ENCODE measurements at regions not wholly inside any gene's neighbourhood (a gene's known extent, or its start where the extent isn't known, plus 50 kb on each side); places are given as distances from the start of the nearest gene placed in this dataset.
"Not testable (repeated sequence)": the region's sequence is repeated elsewhere in the genome, so short reads cannot be mapped to it uniquely, and the experiment has no call there.

- TF ChIP-seq ISL1 (CRISPR knock-in tag; IDR thresholded peaks at IDR 0.05) (no peak), GLIS3 (CRISPR knock-in tag; IDR thresholded peaks at IDR 0.05) (no peak), BACH2 (CRISPR knock-in tag; IDR thresholded peaks at IDR 0.05; ENCODE audit: borderline replicate concordance) (no peak), ARNTL (CRISPR knock-in tag; IDR thresholded peaks at IDR 0.05; ENCODE audit: borderline replicate concordance, low read depth) (no peak), PPARA (CRISPR knock-in tag; IDR thresholded peaks at IDR 0.05; ENCODE audit: borderline replicate concordance) (no peak), ZNF8 (CRISPR knock-in tag; IDR thresholded peaks at IDR 0.05) (no peak), RARB (CRISPR knock-in tag; IDR thresholded peaks at IDR 0.05) (no peak), TOX (CRISPR knock-in tag; IDR thresholded peaks at IDR 0.05; ENCODE audit: borderline replicate concordance) (no peak), ZFP30 (CRISPR knock-in tag; IDR thresholded peaks at IDR 0.05) (no peak), TSHZ2 (CRISPR knock-in tag; IDR thresholded peaks at IDR 0.05) (no peak), TCF4 (CRISPR knock-in tag; IDR thresholded peaks at IDR 0.05; ENCODE audit: borderline replicate concordance) (no peak), ZC3H10 (CRISPR knock-in tag; IDR thresholded peaks at IDR 0.05) (no peak), SNAI2 (CRISPR knock-in tag; IDR thresholded peaks at IDR 0.05) (no peak)
- no peak for ATAC-seq
These were observed 686.5 kb upstream of the PCDH9 start for GRCh38 chr13:67916650-67917049.

DNA sequence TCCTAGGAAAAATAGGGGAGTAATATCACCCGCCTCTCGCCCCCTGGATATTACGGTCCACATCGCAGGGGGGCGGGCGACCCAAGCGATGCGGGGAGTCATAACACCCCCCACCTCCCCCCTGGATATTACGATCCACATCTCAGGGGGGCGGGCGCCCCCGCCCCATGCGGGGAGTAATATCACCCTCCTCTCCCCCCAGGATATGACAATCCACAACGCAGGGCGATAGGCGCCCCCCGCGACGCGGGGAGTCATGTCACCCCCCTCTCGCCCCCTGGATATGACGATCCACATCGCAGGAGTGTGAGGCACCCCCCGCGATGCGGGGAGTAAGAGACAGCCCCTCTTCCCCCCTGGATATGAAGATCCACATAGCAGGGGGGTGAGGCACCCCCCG is 684.4 kb upstream of the PCDH9 start:
- ATAC-seq, result no peak
- no peak for TF ChIP-seq ESRRG (CRISPR knock-in tag; IDR thresholded peaks at IDR 0.05)
- TF ChIP-seq CREB5 (CRISPR knock-in tag; IDR thresholded peaks at IDR 0.05; ENCODE audit: low read depth), result no peak
- no peak for TF ChIP-seq ZFP30 (CRISPR knock-in tag; IDR thresholded peaks at IDR 0.05)

- ATAC-seq, result not testable (repeated sequence)
These were observed 672.8 kb upstream of the PCDH9 start for GRCh38 chr13:67902960-67903359.

DNA sequence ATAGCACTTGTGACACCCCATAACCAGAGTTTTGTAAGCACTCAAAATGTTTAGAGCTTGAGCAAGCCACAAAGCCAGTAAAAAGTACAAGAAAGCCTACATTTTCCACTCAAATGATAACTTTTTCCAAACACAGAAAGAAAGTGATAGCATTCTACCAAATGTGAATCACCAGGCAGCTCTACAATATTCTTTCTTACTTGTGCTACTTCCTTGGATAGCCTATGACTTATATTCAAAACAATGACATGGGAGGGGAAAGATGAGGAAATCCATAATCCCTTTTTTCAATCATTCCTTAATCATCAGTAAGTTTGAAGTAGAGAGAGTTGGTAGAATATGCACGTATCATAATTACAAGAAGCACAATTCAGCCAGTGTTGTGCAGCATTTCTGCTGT is 650.8 kb upstream of the PCDH9 start:
- TF ChIP-seq RARB (CRISPR knock-in tag; IDR thresholded peaks at IDR 0.05) (no peak), BACH2 (CRISPR knock-in tag; IDR thresholded peaks at IDR 0.05; ENCODE audit: borderline replicate concordance) (no peak), PPARA (CRISPR knock-in tag; IDR thresholded peaks at IDR 0.05; ENCODE audit: borderline replicate concordance) (no peak), ISL1 (CRISPR knock-in tag; IDR thresholded peaks at IDR 0.05) (no peak), GLIS3 (CRISPR knock-in tag; IDR thresholded peaks at IDR 0.05) (no peak), ZC3H10 (CRISPR knock-in tag; IDR thresholded peaks at IDR 0.05) (no peak), CSDC2 (CRISPR knock-in tag; IDR thresholded peaks at IDR 0.05) (no peak), ESRRG (CRISPR knock-in tag; IDR thresholded peaks at IDR 0.05) (no peak), ZNF565 (CRISPR knock-in tag; conservative IDR thresholded peaks at IDR 0.05; ENCODE audit: low read depth) (no peak), TOX (CRISPR knock-in tag; IDR thresholded peaks at IDR 0.05; ENCODE audit: borderline replicate concordance) (no peak), ZNF8 (CRISPR knock-in tag; IDR thresholded peaks at IDR 0.05) (no peak), SNAI2 (CRISPR knock-in tag; IDR thresholded peaks at IDR 0.05) (no peak)
- TF ChIP-seq, protein P1, sequence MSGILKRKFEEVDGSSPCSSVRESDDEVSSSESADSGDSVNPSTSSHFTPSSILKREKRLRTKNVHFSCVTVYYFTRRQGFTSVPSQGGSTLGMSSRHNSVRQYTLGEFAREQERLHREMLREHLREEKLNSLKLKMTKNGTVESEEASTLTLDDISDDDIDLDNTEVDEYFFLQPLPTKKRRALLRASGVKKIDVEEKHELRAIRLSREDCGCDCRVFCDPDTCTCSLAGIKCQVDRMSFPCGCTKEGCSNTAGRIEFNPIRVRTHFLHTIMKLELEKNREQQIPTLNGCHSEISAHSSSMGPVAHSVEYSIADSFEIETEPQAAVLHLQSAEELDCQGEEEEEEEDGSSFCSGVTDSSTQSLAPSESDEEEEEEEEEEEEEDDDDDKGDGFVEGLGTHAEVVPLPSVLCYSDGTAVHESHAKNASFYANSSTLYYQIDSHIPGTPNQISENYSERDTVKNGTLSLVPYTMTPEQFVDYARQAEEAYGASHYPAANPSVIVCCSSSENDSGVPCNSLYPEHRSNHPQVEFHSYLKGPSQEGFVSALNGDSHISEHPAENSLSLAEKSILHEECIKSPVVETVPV (CRISPR knock-in tag; IDR thresholded peaks at IDR 0.05), result no peak
- TF ChIP-seq, protein P2, sequence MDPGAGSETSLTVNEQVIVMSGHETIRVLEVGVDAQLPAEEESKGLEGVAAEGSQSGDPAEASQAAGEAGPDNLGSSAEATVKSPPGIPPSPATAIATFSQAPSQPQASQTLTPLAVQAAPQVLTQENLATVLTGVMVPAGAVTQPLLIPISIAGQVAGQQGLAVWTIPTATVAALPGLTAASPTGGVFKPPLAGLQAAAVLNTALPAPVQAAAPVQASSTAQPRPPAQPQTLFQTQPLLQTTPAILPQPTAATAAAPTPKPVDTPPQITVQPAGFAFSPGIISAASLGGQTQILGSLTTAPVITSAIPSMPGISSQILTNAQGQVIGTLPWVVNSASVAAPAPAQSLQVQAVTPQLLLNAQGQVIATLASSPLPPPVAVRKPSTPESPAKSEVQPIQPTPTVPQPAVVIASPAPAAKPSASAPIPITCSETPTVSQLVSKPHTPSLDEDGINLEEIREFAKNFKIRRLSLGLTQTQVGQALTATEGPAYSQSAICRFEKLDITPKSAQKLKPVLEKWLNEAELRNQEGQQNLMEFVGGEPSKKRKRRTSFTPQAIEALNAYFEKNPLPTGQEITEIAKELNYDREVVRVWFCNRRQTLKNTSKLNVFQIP (CRISPR knock-in tag; IDR thresholded peaks at IDR 0.05; ENCODE audit: borderline replicate concordance, low read depth), result no peak
- ATAC-seq, result no peak

- ATAC-seq, result no peak
- no peak for TF ChIP-seq ZNF8 (CRISPR knock-in tag; IDR thresholded peaks at IDR 0.05)
- TF ChIP-seq ISL1 (CRISPR knock-in tag; IDR thresholded peaks at IDR 0.05), result no peak
- TF ChIP-seq ARNTL (CRISPR knock-in tag; IDR thresholded peaks at IDR 0.05; ENCODE audit: borderline replicate concordance, low read depth), result no peak
- TF ChIP-seq SNAI2 (CRISPR knock-in tag; IDR thresholded peaks at IDR 0.05), result no peak
- no peak for TF ChIP-seq ZNF70 (CRISPR knock-in tag; IDR thresholded peaks at IDR 0.05)
- no peak for TF ChIP-seq ZNF565 (CRISPR knock-in tag; conservative IDR thresholded peaks at IDR 0.05; ENCODE audit: low read depth)
- no peak for TF ChIP-seq CREB5 (CRISPR knock-in tag; IDR thresholded peaks at IDR 0.05; ENCODE audit: low read depth)
- no peak for TF ChIP-seq BACH2 (CRISPR knock-in tag; IDR thresholded peaks at IDR 0.05; ENCODE audit: borderline replicate concordance)
- TF ChIP-seq RARB (CRISPR knock-in tag; IDR thresholded peaks at IDR 0.05), result no peak
- TF ChIP-seq GLIS3 (CRISPR knock-in tag; IDR thresholded peaks at IDR 0.05), result no peak
- TF ChIP-seq, protein P2 (CRISPR knock-in tag; IDR thresholded peaks at IDR 0.05; ENCODE audit: borderline replicate concordance, low read depth), result no peak
- TF ChIP-seq PATZ1 (CRISPR knock-in tag; IDR thresholded peaks at IDR 0.05; ENCODE audit: borderline replicate concordance), result no peak
These were observed 648.2 kb upstream of the PCDH9 start for GRCh38 chr13:67878376-67878775.
